A549 (cell line): ENCODE measurements at regions not wholly inside any gene's neighbourhood (a gene's known extent, or its start where the extent isn't known, plus 50 kb on each side); places are given as distances from the start of the nearest gene placed in this dataset.

ENCODE experiments used
- CTCF ChIP-seq: fragments of >200 bp; sonication (Bioruptor Twin); formaldehyde crosslinking; IDR thresholded peaks from 3 replicates; pipeline ENCODE4 v1.5.1; 2016
- EP300 ChIP-seq, 2 experiments: fragments of >200 bp; sonication (Bioruptor Twin); formaldehyde crosslinking; IDR thresholded peaks; 2 replicates in 1 of 2; 3 replicates in 1 of 2; pipeline ENCODE4 v1.6.1; 2016 to 2017
- JUN ChIP-seq, 2 experiments: fragments of >200 bp; sonication (Bioruptor Twin); formaldehyde crosslinking; IDR thresholded peaks; 2 replicates in 1 of 2; 3 replicates in 1 of 2; pipeline ENCODE4 v1.6.1; 2016 to 2017
- JUNB ChIP-seq: fragments of >200 bp; sonication (Bioruptor Twin); formaldehyde crosslinking; IDR thresholded peaks from 2 replicates; pipeline ENCODE4 v1.6.1; 2016
- KDM1A ChIP-seq: fragments of 200-600 bp; sonication (generic); IDR thresholded peaks from 2 replicates; pipeline ENCODE4 v1.6.1; 2016; ENCODE audit warnings: low read depth, mild to moderate bottlenecking
- POLR2A ChIP-seq: IDR thresholded peaks from 2 replicates; pipeline ENCODE4 v1.6.1; 2012; ENCODE audit warnings: mild to moderate bottlenecking, low read length
- POLR2AphosphoS2 ChIP-seq: conservative IDR thresholded peaks from 2 replicates; pipeline ENCODE4 v1.6.1; 2012; ENCODE audit warnings: low read length, improper control_type of control experiment, inconsistent platforms
- RAD21 ChIP-seq, 2 experiments: fragments of >200 bp in 1 of 2; sonication (Bioruptor Twin) in 1 of 2; formaldehyde crosslinking in 1 of 2; IDR thresholded peaks in 1 of 2; conservative IDR thresholded peaks in 1 of 2; 2 replicates in 1 of 2; 3 replicates in 1 of 2; pipeline ENCODE4 v1.6.1; 2012 to 2018; ENCODE audit warnings: inconsistent platforms in 1 of 2
- REST ChIP-seq: fragments of 200-600 bp; sonication (generic); IDR thresholded peaks from 2 replicates; pipeline ENCODE4 v1.6.1; 2016; ENCODE audit warnings: antibody characterized with exemption, mild to moderate bottlenecking, moderate library complexity
- RNF2 ChIP-seq: fragments of 200-600 bp; sonication (generic); IDR thresholded peaks from 2 replicates; pipeline ENCODE4 v1.6.1; 2016; ENCODE audit warnings: low read depth, mild to moderate bottlenecking, antibody characterized with exemption, moderate library complexity, borderline replicate concordance
- TP53 ChIP-seq: fragments of 250-450 bp; sonication (Bioruptor Pico); IDR thresholded peaks from 2 replicates; pipeline ENCODE4 v1.5.0; 2021; ENCODE audit warnings: mild to moderate bottlenecking, moderate library complexity
- ZFP36 ChIP-seq: fragments of 450-650 bp; IDR thresholded peaks from 2 replicates; pipeline ENCODE4 v1.6.1; 2014; ENCODE audit warnings: borderline replicate concordance; ENCODE audit not compliant: partially characterized antibody
- TF ChIP-seq, protein P1 (sequence below): fragments of 450-650 bp; IDR thresholded peaks from 2 replicates; pipeline ENCODE4 v1.6.1; 2014; ENCODE audit warnings: antibody characterized with exemption

DNA sequence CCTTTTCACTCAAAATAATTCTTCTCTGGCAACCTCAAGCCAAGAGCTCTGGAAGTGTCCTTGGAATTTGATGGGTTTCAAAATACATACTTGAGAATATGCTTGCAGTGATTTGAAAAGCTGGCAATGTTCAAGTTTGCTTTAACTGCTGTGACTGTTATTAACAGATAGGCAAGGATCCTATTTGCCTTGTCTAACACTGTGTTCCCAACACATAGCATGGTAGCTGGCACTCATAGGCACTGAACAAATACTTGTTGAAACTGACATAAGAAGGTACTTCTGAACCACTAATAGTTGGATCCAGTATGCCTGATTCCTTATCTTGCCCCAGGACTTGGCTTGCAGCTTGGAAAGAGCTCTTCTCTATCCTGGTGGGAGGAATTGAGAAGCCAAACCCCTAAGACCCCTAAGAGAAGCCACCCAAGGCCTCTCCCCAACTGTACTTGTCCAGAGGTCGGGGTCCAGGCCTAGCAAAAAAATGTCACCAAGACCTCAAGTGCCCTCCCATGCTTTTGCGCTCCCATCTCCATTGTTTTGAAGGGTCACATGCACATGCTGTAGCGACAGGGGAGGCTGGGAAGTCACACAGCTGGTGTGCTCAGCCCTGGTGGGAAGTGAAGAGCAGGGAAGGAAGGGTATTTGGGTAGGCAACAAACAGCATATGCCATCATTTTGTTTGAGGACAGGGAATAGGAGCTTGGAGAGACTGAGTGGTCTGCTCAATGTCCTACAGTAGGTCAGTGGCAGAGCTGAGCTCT, 118.4 kb upstream of the HAAO start:
- no peak for TF ChIP-seq EP300 (IDR thresholded peaks at IDR 0.05)
- no peak for TF ChIP-seq CTCF
- no peak for TF ChIP-seq POLR2A
- TF ChIP-seq RNF2: no peak
- TF ChIP-seq, protein P1, sequence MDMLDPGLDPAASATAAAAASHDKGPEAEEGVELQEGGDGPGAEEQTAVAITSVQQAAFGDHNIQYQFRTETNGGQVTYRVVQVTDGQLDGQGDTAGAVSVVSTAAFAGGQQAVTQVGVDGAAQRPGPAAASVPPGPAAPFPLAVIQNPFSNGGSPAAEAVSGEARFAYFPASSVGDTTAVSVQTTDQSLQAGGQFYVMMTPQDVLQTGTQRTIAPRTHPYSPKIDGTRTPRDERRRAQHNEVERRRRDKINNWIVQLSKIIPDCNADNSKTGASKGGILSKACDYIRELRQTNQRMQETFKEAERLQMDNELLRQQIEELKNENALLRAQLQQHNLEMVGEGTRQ: no peak
- no peak for TF ChIP-seq POLR2AphosphoS2
- TF ChIP-seq JUN (IDR thresholded peaks at IDR 0.05): no peak
- TF ChIP-seq ZFP36: no peak
- no peak for TF ChIP-seq REST
- no peak for TF ChIP-seq RAD21 (conservative IDR thresholded peaks at IDR 0.05 in 1 of 2, IDR thresholded peaks at IDR 0.05 in 1 of 2)
- TF ChIP-seq TP53 (CRISPR knock-in tag): no peak
- TF ChIP-seq KDM1A: no peak
- TF ChIP-seq JUNB: no peak
